B cell (primary cell): ENCODE measurements at regions not wholly inside any gene's neighbourhood (a gene's known extent, or its start where the extent isn't known, plus 50 kb on each side); places are given as distances from the start of the nearest gene placed in this dataset.

Source experiments
- EZH2 ChIP-seq: IDR thresholded peaks from 2 replicates; pipeline ENCODE4 v1.6.1; 2012; ENCODE audit warnings: borderline replicate concordance, low read depth, mild to moderate bottlenecking, moderate library complexity, low read length; ENCODE audit not compliant: insufficient read depth, poor library complexity, severe bottlenecking
- TF ChIP-seq, protein P1 (sequence below): fragments of 200-600 bp; IDR thresholded peaks from one replicate; pipeline ENCODE4 v1.8.0; 2022; ENCODE audit warnings: antibody characterized with exemption, mild to moderate bottlenecking

GRCh38 chr3:30476368-30477084 lies 129.9 kb upstream of the TGFBR2 start:
- TF ChIP-seq, protein P1, sequence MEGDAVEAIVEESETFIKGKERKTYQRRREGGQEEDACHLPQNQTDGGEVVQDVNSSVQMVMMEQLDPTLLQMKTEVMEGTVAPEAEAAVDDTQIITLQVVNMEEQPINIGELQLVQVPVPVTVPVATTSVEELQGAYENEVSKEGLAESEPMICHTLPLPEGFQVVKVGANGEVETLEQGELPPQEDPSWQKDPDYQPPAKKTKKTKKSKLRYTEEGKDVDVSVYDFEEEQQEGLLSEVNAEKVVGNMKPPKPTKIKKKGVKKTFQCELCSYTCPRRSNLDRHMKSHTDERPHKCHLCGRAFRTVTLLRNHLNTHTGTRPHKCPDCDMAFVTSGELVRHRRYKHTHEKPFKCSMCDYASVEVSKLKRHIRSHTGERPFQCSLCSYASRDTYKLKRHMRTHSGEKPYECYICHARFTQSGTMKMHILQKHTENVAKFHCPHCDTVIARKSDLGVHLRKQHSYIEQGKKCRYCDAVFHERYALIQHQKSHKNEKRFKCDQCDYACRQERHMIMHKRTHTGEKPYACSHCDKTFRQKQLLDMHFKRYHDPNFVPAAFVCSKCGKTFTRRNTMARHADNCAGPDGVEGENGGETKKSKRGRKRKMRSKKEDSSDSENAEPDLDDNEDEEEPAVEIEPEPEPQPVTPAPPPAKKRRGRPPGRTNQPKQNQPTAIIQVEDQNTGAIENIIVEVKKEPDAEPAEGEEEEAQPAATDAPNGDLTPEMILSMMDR = no peak
- TF ChIP-seq EZH2 = no peak
